EH (cell line): ENCODE measurements at regions not wholly inside any gene's neighbourhood (a gene's known extent, or its start where the extent isn't known, plus 50 kb on each side); places are given as distances from the start of the nearest gene placed in this dataset.
"Not testable (repeated sequence)": the region's sequence is repeated elsewhere in the genome, so short reads cannot be mapped to it uniquely, and the experiment has no call there.

Experiments used
- DNase-seq: peaks from one replicate; pipeline ENCODE4 v3.0.0-alpha.2; 2015; ENCODE audit warnings: low read depth

- no peak for DNase-seq
Observed at GRCh38 chr14:43165651-43166050, 1341.4 kb downstream of the FSCB start.

- no peak for DNase-seq
Observed at GRCh38 chr14:43161477-43161876, 1345.6 kb downstream of the FSCB start.

GRCh38 chr14:43157661-43158060 is 1349.4 kb downstream of the FSCB start:
- no peak for DNase-seq

- DNase-seq: no peak
Observed at GRCh38 chr14:43155924-43156323, 1351.2 kb downstream of the FSCB start.

GRCh38 chr14:43155258-43155657 is 1351.8 kb downstream of the FSCB start:
- DNase-seq: no peak

GRCh38 chr14:43147485-43147884 is 1359.6 kb downstream of the FSCB start:
- no peak for DNase-seq

- no peak for DNase-seq
Observed at GRCh38 chr14:43145361-43145760, 1361.7 kb downstream of the FSCB start.

- no peak for DNase-seq
Observed at GRCh38 chr14:43143106-43143505, 1364.0 kb downstream of the FSCB start.

- no peak for DNase-seq
Observed at GRCh38 chr14:43141636-43142191, 1365.4 kb downstream of the FSCB start.

- no peak for DNase-seq
Observed at GRCh38 chr14:43140453-43140852, 1366.6 kb downstream of the FSCB start.

- no peak for DNase-seq
Observed at GRCh38 chr14:43135877-43136411, 1371.1 kb downstream of the FSCB start.

GRCh38 chr14:43132441-43132840 is 1374.6 kb downstream of the FSCB start:
- no peak for DNase-seq

GRCh38 chr14:43128429-43128828 is 1378.7 kb downstream of the FSCB start:
- DNase-seq: not testable (repeated sequence)

- DNase-seq: not testable (repeated sequence)
Observed at GRCh38 chr14:43127874-43128273, 1379.2 kb downstream of the FSCB start.

- no peak for DNase-seq
Observed at GRCh38 chr14:43123544-43123943, 1383.5 kb downstream of the FSCB start.

- DNase-seq: no peak
Observed at GRCh38 chr14:43119672-43120071, 1387.4 kb downstream of the FSCB start.

- no peak for DNase-seq
Observed at GRCh38 chr14:43116341-43116740, 1390.7 kb downstream of the FSCB start.

GRCh38 chr14:43105305-43105704 is 1401.8 kb downstream of the FSCB start:
- no peak for DNase-seq

GRCh38 chr14:43090380-43090779 is 1416.7 kb downstream of the FSCB start:
- no peak for DNase-seq

GRCh38 chr14:43087666-43088065 is 1419.4 kb downstream of the FSCB start:
- no peak for DNase-seq

- no peak for DNase-seq
Observed at GRCh38 chr14:43085819-43086218, 1421.3 kb downstream of the FSCB start.

- DNase-seq: not testable (repeated sequence)
Observed at GRCh38 chr14:43067372-43067771, 1439.7 kb downstream of the FSCB start.

- no peak for DNase-seq
Observed at GRCh38 chr14:43056106-43056505, 1449.4 kb downstream of the LRFN5 start.

- no peak for DNase-seq
Observed at GRCh38 chr14:43052897-43053296, 1446.2 kb downstream of the LRFN5 start.
